Ascending aorta (tissue), 2 donors: ENCODE measurements at regions not wholly inside any gene's neighbourhood (a gene's known extent, or its start where the extent isn't known, plus 50 kb on each side); places are given as distances from the start of the nearest gene placed in this dataset.
"Not testable (repeated sequence)": the region's sequence is repeated elsewhere in the genome, so short reads cannot be mapped to it uniquely, and the experiment has no call there.

Experiments used
- DNase-seq, 2 donors: peaks; one replicate each; pipeline ENCODE4 v3.0.0-alpha.2; 2019; ENCODE audit warnings: low spot score in 2 of 2
- H3K27ac ChIP-seq, 2 donors: fragments of 200-600 bp; sonication (generic); one replicate each; pipeline ENCODE4 v1.5.1; 2016 to 2017; ENCODE audit warnings: mild to moderate bottlenecking in 1 of 2
- H3K27me3 ChIP-seq: fragments of 200-600 bp; sonication (generic); one replicate; pipeline ENCODE4 v1.5.1; 2017
- H3K36me3 ChIP-seq, 2 donors: fragments of 200-600 bp; sonication (generic); one replicate each; pipeline ENCODE4 v1.5.1; 2016
- H3K4me1 ChIP-seq, 2 donors: fragments of 200-600 bp; sonication (generic); one replicate each; pipeline ENCODE4 v1.5.1; 2016 to 2017; ENCODE audit warnings: mild to moderate bottlenecking in 1 of 2
- H3K4me3 ChIP-seq, 2 donors: fragments of 200-600 bp; sonication (generic); one replicate each; pipeline ENCODE4 v1.5.1; 2016 to 2017; ENCODE audit warnings: mild to moderate bottlenecking in 1 of 2
- H3K9me3 ChIP-seq, 2 donors: fragments of 200-600 bp; sonication (generic); one replicate each; pipeline ENCODE4 v1.5.1; 2016
- intact Hi-C: fragments of 100-400 bp; cut with DNase I; formaldehyde crosslinking; loops from one replicate; pipeline ENCODE4 v1.15.1; 2023
- TF ChIP-seq, protein P1 (sequence below), 3 experiments: fragments of 200-600 bp in 2 of 3; fragments of 450-650 bp in 1 of 3; sonication (generic) in 2 of 3; IDR thresholded peaks; one replicate each; pipeline ENCODE4 v1.5.1; 2016 to 2019; ENCODE audit warnings: antibody characterized with exemption in 3 of 3, mild to moderate bottlenecking in 1 of 3, moderate library complexity in 1 of 3

DNA sequence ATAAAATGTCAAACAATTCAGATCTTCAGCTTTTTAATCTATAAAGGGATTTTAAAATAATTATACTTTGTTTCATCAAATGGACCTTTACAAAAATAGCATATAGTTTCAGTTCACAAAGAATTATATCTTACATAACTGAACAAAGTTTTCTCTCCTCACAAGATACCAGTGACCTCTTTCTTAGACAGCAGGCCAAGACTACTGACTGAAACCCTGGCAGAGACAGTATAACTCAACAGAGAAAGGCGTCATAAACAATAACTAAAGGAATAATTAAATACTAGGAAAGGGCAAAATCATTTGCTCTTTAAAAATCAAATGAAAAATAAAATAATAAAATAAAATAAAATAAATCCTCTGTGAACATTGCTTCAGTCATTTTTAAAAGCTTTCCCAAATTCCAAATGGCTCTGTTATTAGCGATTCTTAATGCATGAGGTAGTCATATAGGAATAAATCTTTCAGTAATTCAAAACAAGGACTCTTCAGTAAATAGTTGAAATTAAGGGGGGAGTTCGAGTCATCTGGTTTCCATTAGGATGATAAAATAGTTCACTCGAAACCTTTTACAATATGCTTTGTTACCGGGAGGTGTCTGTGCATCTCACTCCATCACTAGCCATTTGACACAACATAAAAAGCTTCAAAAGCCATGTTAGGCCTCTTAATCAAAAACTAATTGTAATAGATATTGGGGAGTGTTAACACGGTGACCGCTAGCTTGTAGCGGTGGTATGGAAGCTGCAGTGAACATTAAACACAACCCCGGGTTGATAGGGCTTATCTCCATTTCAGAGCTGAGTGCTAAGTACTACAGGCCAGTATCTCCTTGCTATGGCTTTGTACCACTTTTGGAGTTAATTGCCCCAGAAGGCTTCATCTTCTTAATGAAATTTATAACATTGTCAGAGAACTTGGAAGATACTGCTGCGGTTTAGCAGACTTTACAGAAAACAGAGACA, 142.9 kb upstream of the NR2F2 start:
- Histone ChIP-seq H3K27ac (no peak overlapping the region), H3K4me1 (no peaks in the 10 kb centered on the region), H3K36me3 (no peaks in the 10 kb centered on the region), H3K4me3 (no peak overlapping the region), H3K9me3 (no peaks in the 10 kb centered on the region), H3K27me3 (no peaks in the 10 kb centered on the region)
- intact Hi-C loops, result no loop called here
- no peak for DNase-seq
- TF ChIP-seq, protein P1, sequence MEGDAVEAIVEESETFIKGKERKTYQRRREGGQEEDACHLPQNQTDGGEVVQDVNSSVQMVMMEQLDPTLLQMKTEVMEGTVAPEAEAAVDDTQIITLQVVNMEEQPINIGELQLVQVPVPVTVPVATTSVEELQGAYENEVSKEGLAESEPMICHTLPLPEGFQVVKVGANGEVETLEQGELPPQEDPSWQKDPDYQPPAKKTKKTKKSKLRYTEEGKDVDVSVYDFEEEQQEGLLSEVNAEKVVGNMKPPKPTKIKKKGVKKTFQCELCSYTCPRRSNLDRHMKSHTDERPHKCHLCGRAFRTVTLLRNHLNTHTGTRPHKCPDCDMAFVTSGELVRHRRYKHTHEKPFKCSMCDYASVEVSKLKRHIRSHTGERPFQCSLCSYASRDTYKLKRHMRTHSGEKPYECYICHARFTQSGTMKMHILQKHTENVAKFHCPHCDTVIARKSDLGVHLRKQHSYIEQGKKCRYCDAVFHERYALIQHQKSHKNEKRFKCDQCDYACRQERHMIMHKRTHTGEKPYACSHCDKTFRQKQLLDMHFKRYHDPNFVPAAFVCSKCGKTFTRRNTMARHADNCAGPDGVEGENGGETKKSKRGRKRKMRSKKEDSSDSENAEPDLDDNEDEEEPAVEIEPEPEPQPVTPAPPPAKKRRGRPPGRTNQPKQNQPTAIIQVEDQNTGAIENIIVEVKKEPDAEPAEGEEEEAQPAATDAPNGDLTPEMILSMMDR (IDR thresholded peaks at IDR 0.05), result no peak

DNA sequence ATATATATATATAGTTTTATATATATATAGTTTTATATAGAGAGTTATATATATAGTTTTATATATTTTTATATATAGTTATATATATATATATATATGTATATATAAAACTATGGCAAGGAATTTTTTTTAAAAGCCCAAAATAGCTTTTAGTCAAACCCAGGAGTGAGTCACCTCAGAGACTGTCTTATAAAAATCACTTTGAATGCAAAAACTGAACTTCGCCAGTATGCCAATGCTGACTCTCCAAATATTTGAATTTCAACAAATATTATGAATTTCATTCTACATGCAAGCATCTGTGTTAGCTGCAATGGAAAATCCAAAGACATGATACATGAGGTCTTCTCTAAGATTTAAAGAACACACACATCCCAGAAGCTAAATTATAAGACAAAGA, 132.8 kb upstream of the NR2F2 start:
- H3K27ac ChIP-seq, result no peak overlapping the region
- H3K4me1 ChIP-seq, result no peaks in the 10 kb centered on the region
- intact Hi-C loops, result no loop called here
- no peak overlapping the region for H3K4me3 ChIP-seq
- H3K27me3 ChIP-seq, result no peaks in the 10 kb centered on the region
- H3K36me3 ChIP-seq, result no peaks in the 10 kb centered on the region
- H3K9me3 ChIP-seq, result no peaks in the 10 kb centered on the region
- DNase-seq, result no peak
- TF ChIP-seq, protein P1 (IDR thresholded peaks at IDR 0.05), result no peak

DNA sequence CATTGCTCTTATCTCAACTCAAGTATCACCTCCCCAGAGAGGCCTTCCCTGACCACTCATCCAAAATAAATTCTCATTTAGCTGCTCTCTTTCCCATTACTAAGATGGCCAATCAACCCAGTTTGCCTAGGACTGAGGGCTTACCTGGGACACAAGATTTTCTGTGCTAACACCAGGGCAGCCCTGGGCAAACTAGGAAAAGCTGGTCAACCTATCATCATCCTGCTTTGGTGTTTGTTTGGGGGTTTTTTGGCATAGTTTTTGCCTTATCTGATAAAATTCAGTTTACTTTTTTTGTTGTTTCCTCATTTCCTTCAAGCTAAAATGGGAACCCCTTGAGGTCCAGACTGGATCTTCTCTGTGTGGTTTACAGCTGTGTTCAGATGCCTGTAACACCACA, 131.4 kb upstream of the NR2F2 start:
- Histone ChIP-seq H3K9me3 (no peaks in the 10 kb centered on the region), H3K36me3 (no peaks in the 10 kb centered on the region), H3K4me3 (no peak overlapping the region), H3K27ac (no peak overlapping the region), H3K4me1 (no peaks in the 10 kb centered on the region), H3K27me3 (no peaks in the 10 kb centered on the region)
- intact Hi-C loops, result no loop called here
- no peak for DNase-seq
- TF ChIP-seq, protein P1 (IDR thresholded peaks at IDR 0.05), result no peak

DNA sequence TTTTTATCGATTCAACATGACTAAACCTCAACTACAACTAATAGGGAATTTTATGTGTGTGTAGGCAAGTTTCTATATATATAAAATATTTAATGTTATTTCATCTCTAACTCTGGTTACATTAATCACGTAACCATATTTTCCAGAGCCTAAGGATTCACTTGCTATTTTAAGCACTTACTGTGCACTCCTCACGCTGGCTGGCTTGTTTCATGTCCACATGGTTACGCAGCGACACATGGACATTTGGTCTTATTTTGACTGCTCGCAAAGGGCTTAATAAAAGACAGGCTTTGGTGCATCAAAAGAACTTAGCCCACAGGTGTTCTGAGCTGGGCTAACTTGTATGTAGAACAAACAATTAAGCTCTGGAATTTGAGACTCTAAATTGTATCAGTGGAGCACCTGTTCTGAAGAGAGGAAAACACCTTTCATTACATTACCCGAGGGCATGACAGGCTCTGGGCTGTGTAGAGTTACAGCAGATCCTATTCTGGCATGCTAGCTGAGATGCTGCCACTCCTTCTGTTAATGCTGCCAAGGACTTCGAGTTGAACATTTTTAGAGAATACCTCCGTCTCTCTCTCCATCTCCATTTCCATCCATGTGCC, 130.0 kb upstream of the NR2F2 start:
- DNase-seq, result no peak
- Histone ChIP-seq H3K27ac (no peak overlapping the region), H3K4me1 (no peaks in the 10 kb centered on the region), H3K9me3 (peaks cover 0 to 4% of the 10 kb centered on the region in 2 donors), H3K36me3 (no peaks in the 10 kb centered on the region), H3K4me3 (no peak overlapping the region), H3K27me3 (no peaks in the 10 kb centered on the region)
- TF ChIP-seq, protein P1 (IDR thresholded peaks at IDR 0.05), result no peak
- intact Hi-C loops, result no loop called here

DNA sequence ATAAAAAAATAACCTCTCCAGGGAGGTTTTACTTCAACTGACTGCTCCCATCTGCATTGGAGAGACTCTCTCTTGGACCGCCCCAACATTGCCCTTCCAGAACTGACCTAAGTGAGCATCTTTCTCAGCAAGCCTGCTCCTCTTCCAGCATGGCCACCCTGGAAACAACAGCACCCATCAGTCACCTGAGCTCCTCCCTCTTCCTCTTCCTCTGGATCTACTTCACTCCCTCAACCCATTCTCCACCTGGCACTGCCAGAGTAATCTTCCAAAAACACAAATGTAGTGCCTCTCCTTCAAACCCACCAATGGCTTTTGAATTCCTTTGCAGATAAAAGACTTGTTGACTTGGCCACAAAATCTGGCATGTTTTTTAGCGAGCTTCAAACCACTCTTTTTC, 128.8 kb upstream of the NR2F2 start:
- no peak overlapping the region for H3K4me3 ChIP-seq
- no peaks in the 10 kb centered on the region for H3K4me1 ChIP-seq
- peaks cover 0 to 4% of the 10 kb centered on the region in 2 donors for H3K9me3 ChIP-seq
- H3K36me3 ChIP-seq, result no peaks in the 10 kb centered on the region
- TF ChIP-seq, protein P1 (IDR thresholded peaks at IDR 0.05), result no peak
- H3K27ac ChIP-seq, result no peak overlapping the region
- H3K27me3 ChIP-seq, result no peaks in the 10 kb centered on the region
- intact Hi-C loops, result no loop called here
- DNase-seq, result no peak

DNA sequence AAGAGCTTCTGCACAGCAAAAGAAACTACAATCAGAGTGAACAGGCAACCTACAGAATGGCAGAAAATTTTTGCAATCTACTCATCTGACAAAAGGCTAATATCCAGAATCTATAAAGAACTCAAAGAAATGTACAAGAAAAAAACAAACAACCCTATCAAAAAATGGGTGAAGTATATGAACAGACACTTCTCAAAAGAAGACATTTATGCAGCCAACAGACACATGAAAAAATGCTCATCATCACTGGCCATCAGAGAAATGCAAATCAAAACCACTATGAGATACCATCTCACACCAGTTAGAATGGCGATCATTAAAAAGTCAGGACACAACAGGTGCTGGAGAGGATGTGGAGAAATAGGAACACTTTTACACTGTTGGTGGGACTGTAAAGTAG, 124.9 kb upstream of the NR2F2 start:
- intact Hi-C loops, DNase-seq: not testable (repeated sequence)

More for the DNA sequence above, 124.9 kb upstream of the NR2F2 start:
- not testable (repeated sequence) for H3K36me3 ChIP-seq, H3K27me3 ChIP-seq, H3K27ac ChIP-seq, H3K4me3 ChIP-seq, H3K9me3 ChIP-seq, H3K4me1 ChIP-seq
